Neuronal stem cell (in vitro differentiated cells): ENCODE measurements at regions not wholly inside any gene's neighbourhood (a gene's known extent, or its start where the extent isn't known, plus 50 kb on each side); places are given as distances from the start of the nearest gene placed in this dataset.

Source experiments
- DNase-seq: peaks from one replicate; pipeline ENCODE4 v3.0.0-alpha.2; 2013; ENCODE audit warnings: low spot score
- H2AFZ ChIP-seq: one replicate; pipeline ENCODE4 v1.6.1; 2013; ENCODE audit warnings: mild to moderate bottlenecking, low read length, inconsistent platforms
- H2AK5ac ChIP-seq: 2 replicates; pipeline ENCODE4 v1.6.1; 2013; ENCODE audit warnings: low read depth, mild to moderate bottlenecking, inconsistent platforms, low read length, moderate library complexity, mixed read lengths
- H2BK120ac ChIP-seq: 2 replicates; pipeline ENCODE4 v1.6.1; 2013; ENCODE audit warnings: low read depth, mild to moderate bottlenecking, inconsistent platforms, low read length, moderate library complexity, mixed read lengths
- H2BK12ac ChIP-seq: one replicate; pipeline ENCODE4 v1.6.1; 2013; ENCODE audit warnings: low read length, inconsistent platforms
- H2BK15ac ChIP-seq: 2 replicates; pipeline ENCODE4 v1.6.1; 2013; ENCODE audit warnings: mild to moderate bottlenecking, low read length, inconsistent platforms, mixed read lengths
- H2BK5ac ChIP-seq: one replicate; pipeline ENCODE4 v1.6.1; 2013; ENCODE audit warnings: inconsistent platforms, mild to moderate bottlenecking, low read length, moderate library complexity
- H3K14ac ChIP-seq: one replicate; pipeline ENCODE4 v1.6.1; 2013; ENCODE audit warnings: low read length, inconsistent platforms
- H3K18ac ChIP-seq: 2 replicates; pipeline ENCODE4 v1.6.1; 2013; ENCODE audit warnings: low read length, inconsistent platforms
- H3K23ac ChIP-seq: 2 replicates; pipeline ENCODE4 v1.6.1; 2013; ENCODE audit warnings: low read depth, mild to moderate bottlenecking, mixed read lengths, low read length, inconsistent platforms; ENCODE audit not compliant: poor library complexity
- H3K27ac ChIP-seq: replicated peaks from 3 replicates; pipeline ENCODE4 v1.5.1; 2013; ENCODE audit warnings: low read length, inconsistent platforms
- H3K27me3 ChIP-seq, 3 experiments: 2 replicates each; pipeline ENCODE4 v1.6.1; 2013; ENCODE audit warnings: low read length in 3 of 3, mild to moderate bottlenecking in 2 of 3, inconsistent platforms in 1 of 3, low read depth in 1 of 3, mixed read lengths in 1 of 3, moderate library complexity in 1 of 3; ENCODE audit not compliant: control insufficient read depth in 3 of 3, insufficient read depth in 3 of 3
- H3K36me3 ChIP-seq, 2 donors: replicated peaks in 1 of 2; 2 replicates each; pipeline ENCODE4 v1.6.1; 2013; ENCODE audit warnings: low read length in 2 of 2; ENCODE audit not compliant: control insufficient read depth in 2 of 2, insufficient read depth in 2 of 2
- H3K4ac ChIP-seq: 2 replicates; pipeline ENCODE4 v1.6.1; 2013; ENCODE audit warnings: inconsistent platforms, mild to moderate bottlenecking, low read length, moderate library complexity
- H3K4me1 ChIP-seq, 2 donors: 1 replicate in 1 of 2; 2 replicates in 1 of 2; pipeline ENCODE4 v1.6.1; 2013; ENCODE audit warnings: low read length in 2 of 2, low read depth in 1 of 2; ENCODE audit not compliant: control insufficient read depth in 2 of 2, insufficient read depth in 1 of 2
- H3K4me2 ChIP-seq: one replicate; pipeline ENCODE4 v1.6.1; 2013; ENCODE audit warnings: mild to moderate bottlenecking, low read length, inconsistent platforms; ENCODE audit not compliant: insufficient read depth, poor library complexity, severe bottlenecking
- H3K4me3 ChIP-seq, 2 donors: 2 replicates each; pipeline ENCODE4 v1.5.1; 2013; ENCODE audit warnings: low read length in 2 of 2, mild to moderate bottlenecking in 2 of 2, inconsistent platforms in 1 of 2, moderate library complexity in 1 of 2
- H3K79me1 ChIP-seq: one replicate; pipeline ENCODE4 v1.6.1; 2013; ENCODE audit warnings: low read depth, mild to moderate bottlenecking, inconsistent platforms, low read length, moderate library complexity
- H3K9ac ChIP-seq: one replicate; pipeline ENCODE4 v1.6.1; 2013; ENCODE audit warnings: mild to moderate bottlenecking, low read depth, low read length, inconsistent platforms; ENCODE audit not compliant: poor library complexity
- H3K9me3 ChIP-seq, 2 donors: replicated peaks in 1 of 2; 2 replicates each; pipeline versions ENCODE3 to v1.6.1; 2013; ENCODE audit warnings: low read length in 2 of 2, mild to moderate bottlenecking in 2 of 2, inconsistent platforms in 1 of 2, low read depth in 1 of 2, mixed read lengths in 1 of 2, moderate library complexity in 1 of 2; ENCODE audit not compliant: control insufficient read depth in 2 of 2, insufficient read depth in 1 of 2
- H4K8ac ChIP-seq: one replicate; pipeline ENCODE4 v1.6.1; 2013; ENCODE audit warnings: low read depth, mild to moderate bottlenecking, inconsistent platforms, low read length, moderate library complexity
- H4K91ac ChIP-seq: one replicate; pipeline ENCODE4 v1.6.1; 2013; ENCODE audit warnings: low read length, low read depth, mild to moderate bottlenecking, inconsistent platforms; ENCODE audit not compliant: poor library complexity
- WGBS, 2 donors: extraction: QIAGEN DNeasy Blood & Tissue Kit; methylation state at CpG; one replicate each; pipeline ENCODE4 v1.1.7; 2013; ENCODE audit warnings: missing lambda C conversion rate in 2 of 2, mixed read lengths in 1 of 2; ENCODE audit not compliant: insufficient read length in 2 of 2, insufficient replicate concordance in 1 of 2; ENCODE audit errors: extremely low coverage in 2 of 2; 5-methylcytosine and 5-hydroxymethylcytosine counted together

- Histone ChIP-seq H3K27me3 (no peaks in the 10 kb centered on the region), H3K9ac (no peak overlapping the region), H2BK15ac (no peak overlapping the region), H2AK5ac (no peak overlapping the region), H3K4me1 (no peaks in the 10 kb centered on the region), H3K14ac (no peak overlapping the region), H3K79me1 (no peaks in the 10 kb centered on the region), H2BK5ac (no peak overlapping the region), H3K9me3 (no peaks in the 10 kb centered on the region), H4K91ac (no peak overlapping the region), H3K18ac (no peak overlapping the region), H2BK120ac (no peak overlapping the region), H3K4ac (no peak overlapping the region), H4K8ac (no peak overlapping the region), H3K27ac (no peak overlapping the region), H2AFZ (no peak overlapping the region), H3K4me3 (no peak overlapping the region), H2BK12ac (no peak overlapping the region), H3K36me3 (no peaks in the 10 kb centered on the region), H3K23ac (no peak overlapping the region), H3K4me2 (no peak overlapping the region)
- WGBS, 2 donors = no CpG with 5 or more reads among the region's 4 CpGs
- DNase-seq = no peak
These were observed 326.4 kb downstream of the SV2B start for GRCh38 chr15:91426412-91426811.

DNA sequence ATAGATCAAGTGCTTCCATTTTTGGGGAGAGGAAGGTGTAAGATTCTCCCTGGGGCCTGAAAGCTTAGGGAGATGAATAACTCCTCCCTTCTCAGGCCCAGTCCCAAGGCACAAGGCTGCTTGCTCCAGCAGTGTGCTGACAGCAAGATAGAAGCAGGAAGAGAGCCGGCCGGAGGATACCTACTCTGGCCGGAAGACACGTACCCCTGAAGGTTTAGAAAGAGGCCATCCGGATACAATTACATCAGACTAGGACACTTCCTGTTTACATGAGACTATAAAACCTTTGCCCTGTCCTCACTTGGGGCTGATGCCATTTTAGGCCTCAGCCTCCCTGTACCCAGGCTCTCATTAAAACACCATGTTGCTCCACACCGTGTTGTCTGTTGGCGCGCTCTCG, 329.9 kb downstream of the SV2B start:
- no CpG with 5 or more reads among the region's 9 CpGs for whole genome bisulfite sequencing, 2 donors

GRCh38 chr15:91431041-91431715, 331.1 kb downstream of the SV2B start:
- H3K4me3 ChIP-seq = no peak overlapping the region
- no peak overlapping the region for H4K8ac ChIP-seq
- no peaks in the 10 kb centered on the region for H3K4me1 ChIP-seq
- H2BK15ac ChIP-seq = no peak overlapping the region
- H3K14ac ChIP-seq = no peak overlapping the region
- no CpG with 5 or more reads among the region's 8 CpGs for WGBS, 2 donors
- no peak overlapping the region for H3K27ac ChIP-seq
- no peaks in the 10 kb centered on the region for H3K27me3 ChIP-seq
- no peak overlapping the region for H2AK5ac ChIP-seq
- no peak overlapping the region for H2BK120ac ChIP-seq
- no peak overlapping the region for H2AFZ ChIP-seq
- H3K18ac ChIP-seq = no peak overlapping the region
- no peak overlapping the region for H3K23ac ChIP-seq
- no peaks in the 10 kb centered on the region for H3K36me3 ChIP-seq
- H3K79me1 ChIP-seq = no peaks in the 10 kb centered on the region
- no peak overlapping the region for H2BK5ac ChIP-seq
- no peak overlapping the region for H3K9ac ChIP-seq
- H2BK12ac ChIP-seq = no peak overlapping the region
- no peak overlapping the region for H4K91ac ChIP-seq
- no peak overlapping the region for H3K4ac ChIP-seq
- H3K9me3 ChIP-seq = no peaks in the 10 kb centered on the region
- no peak for DNase-seq
- H3K4me2 ChIP-seq = no peak overlapping the region

More for the DNA sequence above, 329.9 kb downstream of the SV2B start:
- Histone ChIP-seq H3K27ac (no peak overlapping the region), H4K8ac (no peak overlapping the region), H3K4me1 (no peaks in the 10 kb centered on the region), H3K9ac (no peak overlapping the region), H3K9me3 (no peaks in the 10 kb centered on the region), H3K4me3 (no peak overlapping the region), H3K27me3 (no peaks in the 10 kb centered on the region), H2BK5ac (no peak overlapping the region), H2AK5ac (no peak overlapping the region), H3K4ac (no peak overlapping the region), H4K91ac (no peak overlapping the region), H2AFZ (no peak overlapping the region), H2BK15ac (no peak overlapping the region), H2BK12ac (no peak overlapping the region), H3K14ac (no peak overlapping the region), H3K79me1 (no peaks in the 10 kb centered on the region), H3K4me2 (no peak overlapping the region), H3K23ac (no peak overlapping the region), H3K18ac (no peak overlapping the region), H2BK120ac (no peak overlapping the region), H3K36me3 (no peaks in the 10 kb centered on the region)
- DNase-seq = no peak

- no peak overlapping the region for H2BK5ac ChIP-seq
- no CpG with 5 or more reads among the region's 2 CpGs for WGBS, 2 donors
These were observed 335.1 kb downstream of the SV2B start for GRCh38 chr15:91435113-91435512.

More at GRCh38 chr15:91435113-91435512, 335.1 kb downstream of the SV2B start:
- Histone ChIP-seq H3K18ac (no peak overlapping the region), H3K4me2 (no peak overlapping the region), H3K9me3 (no peaks in the 10 kb centered on the region), H2AFZ (no peak overlapping the region), H2BK12ac (no peak overlapping the region), H2BK120ac (no peak overlapping the region), H3K14ac (no peak overlapping the region), H2AK5ac (no peak overlapping the region), H3K4ac (no peak overlapping the region), H3K4me1 (no peaks in the 10 kb centered on the region), H2BK15ac (no peak overlapping the region), H3K4me3 (no peak overlapping the region), H3K79me1 (no peaks in the 10 kb centered on the region), H4K8ac (no peak overlapping the region), H4K91ac (no peak overlapping the region), H3K36me3 (no peaks in the 10 kb centered on the region), H3K27me3 (no peaks in the 10 kb centered on the region), H3K23ac (no peak overlapping the region), H3K9ac (no peak overlapping the region), H3K27ac (no peak overlapping the region)
- DNase-seq = no peak
